Subcutaneous abdominal adipose tissue (tissue), 5 donors: ENCODE measurements at regions not wholly inside any gene's neighbourhood (a gene's known extent, or its start where the extent isn't known, plus 50 kb on each side); places are given as distances from the start of the nearest gene placed in this dataset.
A peak's percentile ranks its signal among the peaks of the same experiment; 100 is the strongest.
"Not testable (repeated sequence)": the region's sequence is repeated elsewhere in the genome, so short reads cannot be mapped to it uniquely, and the experiment has no call there.

Source experiments
- H3K27ac ChIP-seq: one replicate; pipeline ENCODE4 v1.7.0; 2013; ENCODE audit warnings: low read depth, mild to moderate bottlenecking, inconsistent platforms, low read length, moderate library complexity
- H3K27me3 ChIP-seq, 5 donors: one replicate each; pipeline ENCODE4 v1.7.0; 2013; ENCODE audit warnings: low read length in 5 of 5, inconsistent platforms in 1 of 5; ENCODE audit not compliant: control insufficient read depth in 5 of 5, insufficient read depth in 4 of 5
- H3K36me3 ChIP-seq, 5 donors: one replicate each; pipeline ENCODE4 v1.7.0; 2013; ENCODE audit warnings: low read length in 5 of 5; ENCODE audit not compliant: control insufficient read depth in 5 of 5, insufficient read depth in 5 of 5
- H3K4me1 ChIP-seq, 5 donors: one replicate each; pipeline ENCODE4 v1.7.0; 2013; ENCODE audit warnings: low read length in 5 of 5, mild to moderate bottlenecking in 3 of 5, moderate library complexity in 1 of 5; ENCODE audit not compliant: control insufficient read depth in 5 of 5, insufficient read depth in 5 of 5
- H3K4me3 ChIP-seq, 5 donors: one replicate each; pipeline ENCODE4 v1.7.0; 2013; ENCODE audit warnings: low read length in 5 of 5, low read depth in 1 of 5
- H3K9ac ChIP-seq, 5 donors: one replicate each; pipeline ENCODE4 v1.7.0; 2013; ENCODE audit warnings: low read length in 5 of 5, mild to moderate bottlenecking in 4 of 5, moderate library complexity in 3 of 5
- H3K9me3 ChIP-seq, 5 donors: one replicate each; pipeline ENCODE4 v1.7.0; 2013; ENCODE audit warnings: low read length in 5 of 5; ENCODE audit not compliant: control insufficient read depth in 5 of 5
- donor health status: healthy.
- donor health status: healthy.
- donor health status: healthy.
- donor health status: healthy.
- donor health status: healthy.

DNA sequence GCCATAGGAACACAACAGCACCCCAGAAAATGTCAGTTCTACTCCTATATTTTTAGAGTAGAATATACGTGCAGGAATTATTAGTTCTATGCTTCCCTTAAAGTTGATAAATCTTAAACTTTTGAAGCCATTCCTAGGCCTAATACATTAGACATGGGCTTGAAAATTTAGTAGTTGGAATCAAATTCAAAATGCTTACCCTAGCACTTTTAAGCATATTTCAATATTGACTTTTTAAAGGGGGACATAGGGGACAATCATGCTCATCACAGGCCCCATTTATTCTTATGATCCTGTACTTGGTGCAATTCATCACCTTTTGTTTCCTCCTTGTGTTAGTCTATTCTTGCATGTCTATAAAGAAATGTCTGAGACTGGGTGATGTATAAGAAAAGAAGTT is 129.0 kb downstream of the FAM174A start:
- H3K27ac ChIP-seq, result no peak overlapping the region
- no peaks in the 10 kb centered on the region for H3K27me3 ChIP-seq
- H3K4me1 ChIP-seq, result peaks cover 0 to 4% (median 0%) of the 10 kb centered on the region in 5 donors
- no peak overlapping the region for H3K4me3 ChIP-seq
- no peak overlapping the region for H3K9ac ChIP-seq
- no peaks in the 10 kb centered on the region for H3K9me3 ChIP-seq
- no peaks in the 10 kb centered on the region for H3K36me3 ChIP-seq

DNA sequence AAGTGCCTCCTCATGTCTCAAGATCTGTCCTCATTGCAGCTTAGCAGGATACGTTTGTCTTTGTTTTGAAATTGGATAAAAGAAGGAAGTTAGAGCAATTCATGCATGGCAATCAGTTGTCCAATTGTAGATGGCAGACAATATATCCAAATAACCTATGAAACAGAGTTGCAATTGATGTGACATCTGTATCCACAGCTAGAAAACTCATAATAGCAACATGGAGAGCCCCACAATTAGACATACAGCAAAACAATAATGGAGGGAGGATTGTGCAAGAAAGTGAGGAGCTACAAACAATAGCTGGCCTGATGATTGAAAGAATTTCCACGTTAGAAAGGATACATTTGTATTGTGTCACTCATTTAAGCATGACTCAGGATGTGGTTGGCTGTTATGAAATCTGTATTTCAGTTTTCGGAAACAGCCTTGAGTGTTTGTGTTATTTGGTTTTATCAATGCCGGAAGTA is 132.0 kb downstream of the FAM174A start:
- no peaks in the 10 kb centered on the region for H3K27me3 ChIP-seq
- no peaks in the 10 kb centered on the region for H3K9me3 ChIP-seq
- H3K4me3 ChIP-seq, result no peak overlapping the region
- H3K27ac ChIP-seq, result no peak overlapping the region
- H3K9ac ChIP-seq, result no peak overlapping the region
- H3K4me1 ChIP-seq, result peaks cover 0 to 4% (median 0%) of the 10 kb centered on the region in 5 donors
- no peaks in the 10 kb centered on the region for H3K36me3 ChIP-seq

DNA sequence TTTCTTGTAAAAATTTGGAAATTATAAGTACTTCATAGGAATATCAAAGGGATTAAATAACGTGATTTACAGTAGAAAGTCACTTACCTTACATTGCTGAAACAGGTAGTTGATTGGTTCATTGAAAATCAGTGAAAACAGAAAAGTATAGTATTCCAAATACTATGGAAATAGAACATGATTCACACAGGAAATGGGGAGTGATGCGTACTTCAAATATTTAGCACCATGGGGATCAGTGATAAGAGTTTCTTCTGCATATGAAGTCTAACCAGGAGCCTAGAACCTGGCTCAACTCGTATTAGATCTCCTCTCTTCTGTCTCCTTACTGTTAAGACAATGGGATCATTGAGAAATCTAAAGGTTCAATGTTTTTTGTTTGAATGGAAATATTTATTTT is 133.3 kb downstream of the FAM174A start:
- Histone ChIP-seq H3K9me3 (peaks cover 0 to 2% (median 0%) of the 10 kb centered on the region in 5 donors), H3K4me1 (peaks cover 0 to 4% (median 0%) of the 10 kb centered on the region in 5 donors), H3K27ac (no peak overlapping the region), H3K36me3 (no peaks in the 10 kb centered on the region), H3K27me3 (no peaks in the 10 kb centered on the region), H3K4me3 (no peak overlapping the region), H3K9ac (no peak overlapping the region)

DNA sequence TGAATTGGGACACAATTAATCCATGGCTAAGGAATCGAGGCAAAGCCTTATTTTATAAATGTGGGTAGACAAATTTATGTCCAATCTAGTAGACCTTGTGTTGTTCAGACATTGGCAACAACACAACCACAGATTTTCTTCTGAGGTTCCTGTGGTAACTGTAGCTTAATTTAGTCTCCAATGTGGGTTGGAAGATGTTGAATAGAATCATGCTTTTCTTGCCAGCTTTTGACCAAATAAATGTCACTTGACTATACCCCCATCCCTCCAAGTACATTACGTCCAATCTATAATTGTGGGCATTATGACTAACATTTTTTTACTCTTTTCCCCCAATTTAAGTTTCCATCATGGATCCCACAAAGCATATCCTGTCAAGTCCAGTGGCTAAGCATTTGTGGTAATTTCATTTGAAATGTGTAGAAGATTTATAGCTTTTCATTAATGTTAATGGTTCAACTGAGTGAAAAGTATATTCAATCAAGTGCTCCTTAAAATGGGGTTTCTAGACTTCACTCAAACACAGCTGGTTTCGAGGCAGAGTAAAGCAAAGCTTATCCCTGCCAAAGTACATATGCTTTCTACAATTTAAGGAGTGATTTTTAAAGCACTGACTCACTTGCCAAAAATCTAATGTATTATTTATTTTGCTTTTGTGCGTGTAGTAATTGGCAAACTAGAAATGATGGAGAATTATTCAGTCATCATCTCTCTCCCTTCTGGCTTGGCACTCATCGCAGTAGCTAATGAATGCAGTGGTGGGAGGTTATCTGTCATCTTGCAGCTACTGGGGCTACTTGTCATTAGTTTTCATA is 141.8 kb downstream of the FAM174A start:
- no peak overlapping the region for H3K27ac ChIP-seq
- no peaks in the 10 kb centered on the region for H3K36me3 ChIP-seq
- H3K27me3 ChIP-seq, result no peaks in the 10 kb centered on the region
- H3K4me1 ChIP-seq, result no peaks in the 10 kb centered on the region
- no peak overlapping the region for H3K4me3 ChIP-seq
- H3K9ac ChIP-seq, result no peak overlapping the region
- H3K9me3 ChIP-seq, result peaks cover 0 to 4% (median 0%) of the 10 kb centered on the region in 5 donors

DNA sequence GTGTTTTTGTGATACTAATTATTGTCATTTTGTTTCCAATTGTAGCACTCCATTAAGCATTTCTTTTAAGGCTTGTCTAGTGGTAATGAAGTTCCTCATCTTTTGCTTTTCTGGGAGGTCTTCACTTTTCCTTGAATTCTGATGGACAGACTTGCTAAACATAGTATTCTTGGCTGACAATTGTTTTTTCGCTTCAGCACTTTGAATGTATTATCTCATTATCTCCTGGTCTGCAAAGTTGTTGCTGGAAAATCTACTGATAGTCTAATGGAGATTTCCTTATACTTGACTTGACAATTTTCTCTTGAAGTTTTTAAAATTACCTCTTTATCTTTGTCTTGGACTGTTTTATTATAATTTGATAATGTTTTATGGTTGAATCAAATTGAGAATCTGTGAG is 147.5 kb downstream of the FAM174A start:
- Histone ChIP-seq H3K4me3 (no peak overlapping the region), H3K36me3 (peaks cover 0 to 3% (median 0%) of the 10 kb centered on the region in 5 donors), H3K27ac (no peak overlapping the region), H3K4me1 (no peaks in the 10 kb centered on the region), H3K9me3 (peaks cover 8 to 19% (median 12%) of the 10 kb centered on the region in 5 donors), H3K9ac (no peak overlapping the region), H3K27me3 (no peaks in the 10 kb centered on the region)

DNA sequence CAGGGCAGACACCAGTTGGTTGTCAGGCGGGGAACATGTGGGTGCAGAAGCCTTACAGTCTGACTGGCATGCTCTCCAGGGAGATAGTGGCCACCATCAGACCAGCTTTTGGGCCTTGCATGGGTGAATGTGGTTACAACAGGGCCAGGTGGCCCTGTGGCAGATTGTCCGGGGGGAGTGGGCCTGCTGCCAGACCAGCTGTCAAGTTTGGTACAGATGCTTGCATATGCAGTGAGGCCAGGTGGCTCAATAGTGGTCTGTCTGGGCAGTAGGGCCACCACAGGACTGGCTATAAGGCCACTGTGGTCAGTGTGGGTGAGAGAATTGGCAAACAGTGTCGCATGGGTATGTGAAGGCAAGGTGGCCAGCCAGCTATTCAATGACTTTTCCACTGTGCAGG is 148.7 kb downstream of the FAM174A start:
- peak overlapping the region in 3 of 5 donors; percentile 2 to 14 (median 4) for H3K4me3 ChIP-seq
- peaks cover 0 to 3% (median 0%) of the 10 kb centered on the region in 5 donors for H3K36me3 ChIP-seq
- H3K4me1 ChIP-seq, result no peaks in the 10 kb centered on the region
- no peaks in the 10 kb centered on the region for H3K27me3 ChIP-seq
- no peak overlapping the region for H3K27ac ChIP-seq
- H3K9ac ChIP-seq, result no peak overlapping the region
- peaks cover 8 to 19% (median 12%) of the 10 kb centered on the region in 5 donors for H3K9me3 ChIP-seq

DNA sequence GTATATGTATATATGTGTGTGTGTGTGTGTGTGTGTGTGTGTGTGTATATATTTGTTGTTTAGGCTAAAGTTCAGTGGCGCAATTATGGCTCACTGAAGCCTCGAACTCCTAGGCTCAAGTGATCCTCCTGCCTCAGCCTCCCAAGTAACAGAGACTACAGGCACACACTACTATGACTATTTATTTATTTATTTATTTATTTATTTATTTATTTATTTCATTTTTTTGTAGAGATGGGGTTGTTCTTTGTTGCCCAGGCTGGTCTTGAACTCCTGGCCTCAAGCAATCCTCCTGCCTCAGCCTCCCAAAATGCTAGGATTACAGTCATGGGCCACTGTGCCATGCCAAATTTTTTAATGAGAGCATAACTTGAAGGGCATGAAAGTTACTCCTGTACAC is 149.9 kb downstream of the FAM174A start:
- H3K36me3 ChIP-seq, H3K27me3 ChIP-seq, H3K9ac ChIP-seq, H3K4me3 ChIP-seq, H3K27ac ChIP-seq, H3K4me1 ChIP-seq: not testable (repeated sequence)
- H3K9me3 ChIP-seq, result peaks cover 8 to 19% (median 12%) of the 10 kb centered on the region in 5 donors

DNA sequence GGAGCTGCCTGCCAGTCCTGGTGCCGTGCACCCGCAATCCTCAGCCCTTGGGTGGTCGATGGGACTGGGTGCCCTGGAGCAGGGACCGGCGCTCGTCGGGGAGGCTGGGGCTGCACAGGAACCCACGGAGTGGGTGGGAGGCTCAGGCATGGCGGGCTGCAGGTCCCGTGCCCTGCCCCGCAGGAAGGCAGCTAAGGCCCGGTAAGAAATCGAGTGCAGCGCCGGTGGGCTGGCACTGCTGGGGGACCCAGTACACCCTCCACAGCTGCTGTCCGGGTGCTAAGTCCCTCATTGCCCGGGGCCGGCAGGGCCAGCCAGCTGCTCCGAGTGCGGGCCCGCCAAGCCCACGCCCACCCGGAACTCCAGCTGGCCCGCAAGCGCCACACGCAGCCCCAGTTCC is 153.7 kb downstream of the FAM174A start:
- H3K36me3 ChIP-seq, H3K9me3 ChIP-seq, H3K27ac ChIP-seq, H3K27me3 ChIP-seq, H3K4me3 ChIP-seq, H3K4me1 ChIP-seq, H3K9ac ChIP-seq: not testable (repeated sequence)

DNA sequence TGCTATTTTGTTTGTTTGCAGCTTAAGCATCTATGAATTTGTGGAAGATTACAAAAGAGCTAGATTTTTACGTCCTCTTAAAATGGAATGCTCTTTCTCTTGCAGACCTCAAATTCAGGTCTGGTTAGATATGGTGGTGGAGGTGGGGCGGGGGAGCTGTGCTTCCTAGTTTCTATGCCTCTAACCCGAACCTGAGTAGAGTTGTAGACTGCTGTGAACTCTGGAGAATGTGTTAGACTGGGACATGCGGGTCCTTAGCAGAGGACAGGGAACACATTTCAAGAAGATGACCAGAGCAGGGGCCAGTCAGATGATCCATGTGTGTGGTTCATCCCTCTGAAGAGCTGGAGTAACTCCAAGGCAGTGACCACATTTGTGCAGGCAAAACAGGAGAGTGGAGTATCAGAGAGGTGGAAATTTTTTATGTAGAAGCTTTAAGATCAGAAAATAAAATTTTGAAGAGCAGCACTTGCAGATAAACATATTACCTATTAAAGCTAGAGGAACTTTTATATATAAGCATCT is 154.9 kb downstream of the FAM174A start:
- H3K9me3 ChIP-seq, result no peaks in the 10 kb centered on the region
- H3K4me1 ChIP-seq, result no peaks in the 10 kb centered on the region
- no peak overlapping the region for H3K9ac ChIP-seq
- H3K27me3 ChIP-seq, result no peaks in the 10 kb centered on the region
- H3K4me3 ChIP-seq, result no peak overlapping the region
- H3K27ac ChIP-seq, result no peak overlapping the region
- H3K36me3 ChIP-seq, result no peaks in the 10 kb centered on the region

DNA sequence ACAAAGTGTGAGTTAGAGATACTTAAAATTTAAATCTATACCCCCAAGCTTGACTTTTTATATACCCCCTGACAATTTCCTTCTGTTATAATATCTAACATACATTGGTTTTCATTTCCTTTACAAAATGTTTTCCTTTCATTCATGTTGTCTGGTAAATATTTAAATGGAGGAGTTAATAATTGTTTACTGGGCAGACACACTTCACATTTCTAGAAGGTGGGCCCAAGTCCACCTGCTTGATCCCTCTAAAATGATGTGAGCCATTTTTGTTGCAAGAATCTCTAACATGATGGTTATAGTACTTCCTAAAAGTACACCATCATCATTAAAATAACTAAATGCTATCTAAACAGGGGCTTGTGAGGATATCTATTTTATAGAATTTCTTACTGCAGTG is 155.9 kb downstream of the FAM174A start:
- no peak overlapping the region for H3K4me3 ChIP-seq
- no peaks in the 10 kb centered on the region for H3K27me3 ChIP-seq
- H3K36me3 ChIP-seq, result no peaks in the 10 kb centered on the region
- no peak overlapping the region for H3K27ac ChIP-seq
- H3K9me3 ChIP-seq, result no peaks in the 10 kb centered on the region
- H3K9ac ChIP-seq, result no peak overlapping the region
- H3K4me1 ChIP-seq, result no peaks in the 10 kb centered on the region
